Fibroblast of lung (primary cell): ENCODE measurements at regions not wholly inside any gene's neighbourhood (a gene's known extent, or its start where the extent isn't known, plus 50 kb on each side); places are given as distances from the start of the nearest gene placed in this dataset.

Experiments
- DNase-seq, 2 donors: peaks; one replicate each; pipeline versions ENCODE4 v3.0.0 to v3.0.0-alpha.2; 2010; ENCODE audit warnings: low read depth in 2 of 2
- H2AFZ ChIP-seq: 2 replicates; pipeline ENCODE4 v1.5.1; 2012; ENCODE audit warnings: low read length, control low read depth, inconsistent platforms
- H3K27ac ChIP-seq: 2 replicates; pipeline ENCODE4 v1.5.1; 2011; ENCODE audit warnings: low read length, control low read depth; ENCODE audit not compliant: insufficient read depth
- H3K27me3 ChIP-seq: 2 replicates; pipeline ENCODE4 v1.5.1; 2011; ENCODE audit warnings: mild to moderate bottlenecking, low read length; ENCODE audit not compliant: control insufficient read depth, insufficient read depth
- H3K36me3 ChIP-seq: 2 replicates; pipeline ENCODE4 v1.5.1; 2011; ENCODE audit warnings: low read length; ENCODE audit not compliant: control insufficient read depth, insufficient read depth
- H3K4me1 ChIP-seq: 2 replicates; pipeline ENCODE4 v1.5.1; 2011; ENCODE audit warnings: low read length; ENCODE audit not compliant: control insufficient read depth, insufficient read depth; ENCODE audit errors: extremely low read depth
- H3K4me2 ChIP-seq: 2 replicates; pipeline ENCODE4 v1.5.1; 2011; ENCODE audit warnings: low read length, control low read depth; ENCODE audit not compliant: insufficient read depth; ENCODE audit errors: extremely low read depth
- H3K4me3 ChIP-seq, 4 experiments: fragments of 200-600 bp in 1 of 4; sonication (generic) in 1 of 4; replicated peaks in 1 of 4; 2 replicates each; pipeline ENCODE4 v1.5.1; 2011 to 2016; ENCODE audit warnings: low read length in 4 of 4, low read depth in 3 of 4, mild to moderate bottlenecking in 3 of 4, control low read depth in 2 of 4, inconsistent platforms in 1 of 4, mixed read lengths in 1 of 4; ENCODE audit not compliant: insufficient read depth in 1 of 4; ENCODE audit errors: control extremely low read depth in 1 of 4
- H3K79me2 ChIP-seq: 2 replicates; pipeline ENCODE4 v1.5.1; 2012; ENCODE audit warnings: mild to moderate bottlenecking, low read length, inconsistent platforms; ENCODE audit not compliant: control insufficient read depth, insufficient read depth
- H3K9ac ChIP-seq: 2 replicates; pipeline ENCODE4 v1.5.1; 2011; ENCODE audit warnings: mild to moderate bottlenecking, low read length, control low read depth; ENCODE audit not compliant: insufficient read depth
- H3K9me3 ChIP-seq: 2 replicates; pipeline ENCODE4 v1.5.1; 2012; ENCODE audit warnings: low read depth, low read length; ENCODE audit not compliant: control insufficient read depth, insufficient read depth
- H4K20me1 ChIP-seq: 2 replicates; pipeline ENCODE4 v1.5.1; 2011; ENCODE audit warnings: low read length; ENCODE audit not compliant: control insufficient read depth, insufficient read depth; ENCODE audit errors: extremely low read depth
- CTCF ChIP-seq, 2 donors: IDR thresholded peaks in 1 of 2; conservative IDR thresholded peaks in 1 of 2; 1 replicate in 1 of 2; 2 replicates in 1 of 2; pipeline ENCODE4 v1.5.1; 2011 to 2012; ENCODE audit warnings: low read length in 2 of 2, control low read depth in 1 of 2, inconsistent platforms in 1 of 2, low read depth in 1 of 2, mild to moderate bottlenecking in 1 of 2
- EZH2 ChIP-seq: IDR thresholded peaks from 2 replicates; pipeline ENCODE4 v1.5.1; 2012; ENCODE audit warnings: low read length, control low read depth, mild to moderate bottlenecking; ENCODE audit errors: missing control alignments

GRCh38 chr2:167874812-167875211 is 372.6 kb downstream of the STK39 start:
- H3K4me2 ChIP-seq = no peak overlapping the region
- H3K27ac ChIP-seq = no peak overlapping the region
- TF ChIP-seq CTCF (conservative IDR thresholded peaks at IDR 0.05 in 1 of 2, IDR thresholded peaks at IDR 0.05 in 1 of 2; ENCODE audit: low read depth in 1 of 2, low read length in 2 of 2) (no peak), EZH2 (no peak)
- no peak for DNase-seq
- H3K27me3 ChIP-seq = no peaks in the 10 kb centered on the region
- H3K79me2 ChIP-seq = no peaks in the 10 kb centered on the region
- H3K4me1 ChIP-seq = no peaks in the 10 kb centered on the region
- H3K9ac ChIP-seq = no peak overlapping the region
- no peak overlapping the region for H2AFZ ChIP-seq
- H3K4me3 ChIP-seq = no peak overlapping the region
- H3K36me3 ChIP-seq = no peaks in the 10 kb centered on the region
- no peaks in the 10 kb centered on the region for H4K20me1 ChIP-seq
- no peaks in the 10 kb centered on the region for H3K9me3 ChIP-seq

- Histone ChIP-seq H3K27me3 (no peaks in the 10 kb centered on the region), H3K9ac (no peak overlapping the region), H3K4me2 (no peak overlapping the region), H2AFZ (no peak overlapping the region), H3K9me3 (no peaks in the 10 kb centered on the region), H3K36me3 (no peaks in the 10 kb centered on the region), H3K27ac (no peak overlapping the region), H4K20me1 (no peaks in the 10 kb centered on the region), H3K4me3 (no peak overlapping the region), H3K4me1 (no peaks in the 10 kb centered on the region), H3K79me2 (no peaks in the 10 kb centered on the region)
- no peak for TF ChIP-seq CTCF (conservative IDR thresholded peaks at IDR 0.05 in 1 of 2, IDR thresholded peaks at IDR 0.05 in 1 of 2; ENCODE audit: low read depth in 1 of 2, low read length in 2 of 2)
- TF ChIP-seq EZH2 = no peak
- no peak for DNase-seq
Observed at GRCh38 chr2:167871286-167871685, 376.1 kb downstream of the STK39 start.

GRCh38 chr2:167869200-167869599 is 378.2 kb downstream of the STK39 start:
- no peaks in the 10 kb centered on the region for H3K4me1 ChIP-seq
- H3K27me3 ChIP-seq = no peaks in the 10 kb centered on the region
- H3K36me3 ChIP-seq = no peaks in the 10 kb centered on the region
- no peaks in the 10 kb centered on the region for H3K79me2 ChIP-seq
- H4K20me1 ChIP-seq = no peaks in the 10 kb centered on the region
- H3K9ac ChIP-seq = no peak overlapping the region
- no peak overlapping the region for H3K4me2 ChIP-seq
- H3K9me3 ChIP-seq = no peaks in the 10 kb centered on the region
- DNase-seq = no peak
- no peak overlapping the region for H3K4me3 ChIP-seq
- no peak for TF ChIP-seq EZH2
- TF ChIP-seq CTCF (conservative IDR thresholded peaks at IDR 0.05 in 1 of 2, IDR thresholded peaks at IDR 0.05 in 1 of 2; ENCODE audit: low read depth in 1 of 2, low read length in 2 of 2) = no peak
- H3K27ac ChIP-seq = no peak overlapping the region
- H2AFZ ChIP-seq = no peak overlapping the region
